ENCODE measurements at regions not wholly inside any gene's neighbourhood (a gene's known extent, or its start where the extent isn't known, plus 50 kb on each side); places are given as distances from the start of the nearest gene placed in this dataset.

DNA sequence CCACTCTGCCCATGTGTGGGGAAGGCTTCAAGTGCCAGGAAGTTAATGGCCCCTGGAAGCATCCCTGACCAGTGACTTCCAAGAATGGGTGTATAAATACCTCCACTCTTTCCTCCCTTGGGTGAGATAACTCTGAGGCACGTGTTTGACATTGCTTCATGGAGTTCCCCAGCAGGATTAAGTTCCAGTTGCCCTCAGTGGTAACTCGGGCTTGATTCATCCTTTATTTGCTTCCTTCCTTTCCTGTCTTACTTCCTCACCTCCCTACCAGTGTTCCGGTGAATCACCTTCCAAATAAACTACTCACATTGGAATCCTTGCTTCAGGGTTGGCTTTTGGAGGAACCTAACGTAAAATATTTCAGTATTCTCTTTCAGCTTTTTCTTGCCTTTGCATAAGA, 84.6 kb upstream of the JAG1 start (continued):
- TF ChIP-seq ZNF687 (IDR thresholded peaks at IDR 0.05), result no peak

DNA sequence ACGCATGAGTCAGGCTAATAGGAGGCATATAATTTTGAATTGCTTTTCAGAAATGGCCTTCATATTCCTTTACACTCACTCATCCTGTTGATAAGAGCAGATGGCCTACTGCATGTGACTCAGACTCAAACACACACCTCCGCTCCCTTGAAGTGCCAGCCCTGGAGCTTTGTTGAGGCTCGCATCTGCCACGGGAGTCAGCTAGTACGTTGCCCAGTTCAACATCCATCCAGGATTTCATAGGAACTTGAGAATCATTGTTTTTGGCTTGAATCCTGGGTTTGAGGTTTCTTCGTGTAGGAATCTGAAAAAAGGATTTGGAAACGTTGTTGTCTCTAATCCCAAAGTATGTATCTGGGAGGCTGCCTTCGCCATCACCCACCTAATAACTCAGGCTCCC, 87.4 kb upstream of the JAG1 start:
- CTCF ChIA-PET, result no interaction called here
- SMC1A ChIA-PET (ENCODE audit: uncharacterized antibody, unreplicated experiment), result interaction anchor here (0.9 kb wide), 1 partner anchor 9 kb away, joined by 3 read pairs; no protein-coding TSS in a partner anchor
- Histone ChIP-seq H3K27ac (ENCODE audit: control insufficient read depth, insufficient read depth) (no peak overlapping the region), H3K36me3 (ENCODE audit: control insufficient read depth in 2 of 2, insufficient read depth in 2 of 2, low read length in 1 of 2) (no peaks in the 10 kb centered on the region), H3K4me3 (no peak overlapping the region), H3K9ac (ENCODE audit: control insufficient read depth, insufficient read depth, low read length) (no peak overlapping the region), H2AFZ (ENCODE audit: control insufficient read depth, low read depth, low read length) (no peak overlapping the region), H3K4me2 (ENCODE audit: control insufficient read depth, insufficient read depth) (no peak overlapping the region), H3K27me3 (replicated peaks in 1 of 2; ENCODE audit: control insufficient read depth in 2 of 2, insufficient read depth in 2 of 2, low read length in 1 of 2) (0 out of 4 replicates have a peak, but pooled peaks cover 0 to 2% of the 10 kb centered on the region in 2 experiments), H3K9me3 (replicated peaks; ENCODE audit: control insufficient read depth, insufficient read depth, low read length) (no peaks in the 10 kb centered on the region), H3K4me1 (ENCODE audit: control insufficient read depth, insufficient read depth, low read length) (no peaks in the 10 kb centered on the region), H3K79me2 (ENCODE audit: control insufficient read depth, insufficient read depth, low read length) (no peaks in the 10 kb centered on the region), H4K20me1 (ENCODE audit: control insufficient read depth, insufficient read depth) (no peaks in the 10 kb centered on the region)
- in situ Hi-C loops (cut with MboI) (no loop called here), intact Hi-C loops (cut with micrococcal nuclease; ENCODE audit: unreplicated experiment) (no loop called here)
- BruUV-seq (replicated peaks), result no TSS peak
- RAD21 ChIA-PET (ENCODE audit: unreplicated experiment), result no interaction called here
- FAIRE-seq (no peak), DNase-seq (ENCODE audit: low read depth, low spot score) (no peak), ATAC-seq (no peak)
- WGBS (ENCODE audit: insufficient coverage, insufficient replicate concordance, low lambda C conversion rate, missing lambda C conversion rate), result 61% methylated on average over 8 of the region's 8 CpGs
- POLR2A ChIA-PET, result no interaction called here
- TF ChIP-seq IRF3 (IDR thresholded peaks at IDR 0.05) (no peak), ATF3 (IDR thresholded peaks at IDR 0.05; ENCODE audit: borderline replicate concordance, extremely low read depth, low read depth, low read length) (no peak)
- TF ChIP-seq, protein P1, sequence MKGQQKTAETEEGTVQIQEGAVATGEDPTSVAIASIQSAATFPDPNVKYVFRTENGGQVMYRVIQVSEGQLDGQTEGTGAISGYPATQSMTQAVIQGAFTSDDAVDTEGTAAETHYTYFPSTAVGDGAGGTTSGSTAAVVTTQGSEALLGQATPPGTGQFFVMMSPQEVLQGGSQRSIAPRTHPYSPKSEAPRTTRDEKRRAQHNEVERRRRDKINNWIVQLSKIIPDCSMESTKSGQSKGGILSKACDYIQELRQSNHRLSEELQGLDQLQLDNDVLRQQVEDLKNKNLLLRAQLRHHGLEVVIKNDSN (IDR thresholded peaks at IDR 0.05; ENCODE audit: borderline replicate concordance, extremely low read length, insufficient read depth, low read depth, low read length), result no peak

All from GM12878 (cell line).